Tibial artery (tissue), 4 donors: ENCODE measurements at regions not wholly inside any gene's neighbourhood (a gene's known extent, or its start where the extent isn't known, plus 50 kb on each side); places are given as distances from the start of the nearest gene placed in this dataset.
A peak's percentile ranks its signal among the peaks of the same experiment; 100 is the strongest.

Experiments
- DNase-seq, 2 donors: peaks; one replicate each; pipeline ENCODE4 v3.0.0-alpha.2; 2019
- H3K27ac ChIP-seq, 2 donors: fragments of 200-600 bp; sonication (generic) in 1 of 2; 1 replicate in 1 of 2; 2 replicates in 1 of 2; pipeline ENCODE4 v1.5.1; 2018 to 2019; ENCODE audit warnings: mild to moderate bottlenecking in 1 of 2
- H3K27me3 ChIP-seq, 2 donors: fragments of 200-600 bp; sonication (generic) in 1 of 2; one replicate each; pipeline versions ENCODE4 v1.5.1 to v1.6.0; 2016 to 2019
- H3K36me3 ChIP-seq, 3 donors: fragments of 200-600 bp; sonication (generic) in 2 of 3; one replicate each; pipeline ENCODE4 v1.5.1; 2016 to 2019; ENCODE audit warnings: mild to moderate bottlenecking in 2 of 3
- H3K4me1 ChIP-seq, 4 donors: fragments of 200-600 bp; sonication (generic) in 2 of 4; 1 replicate in 3 of 4; 2 replicates in 1 of 4; pipeline ENCODE4 v1.5.1; 2016 to 2019
- H3K4me3 ChIP-seq, 2 donors: fragments of 200-600 bp; sonication (generic) in 1 of 2; 1 replicate in 1 of 2; 2 replicates in 1 of 2; pipeline ENCODE4 v1.5.1; 2018 to 2019; ENCODE audit warnings: mild to moderate bottlenecking in 2 of 2
- H3K9me3 ChIP-seq, 3 donors: fragments of 200-600 bp; sonication (generic) in 1 of 3; one replicate each; pipeline ENCODE4 v1.5.1; 2016 to 2019
- CTCF ChIP-seq, 2 experiments: fragments of 200-600 bp in 1 of 2; fragments of 450-650 bp in 1 of 2; IDR thresholded peaks; one replicate each; pipeline ENCODE4 v1.5.1; 2017 to 2019; ENCODE audit warnings: antibody characterized with exemption in 2 of 2, mild to moderate bottlenecking in 1 of 2, moderate library complexity in 1 of 2
- intact Hi-C: fragments of 100-400 bp; cut with DNase I; formaldehyde crosslinking; loops from one replicate; pipeline ENCODE4 v1.15.0; 2023; ENCODE audit warnings: low total_unique reads

GRCh38 chr14:95437715-95438114, 78.7 kb downstream of the SYNE3 start:
- peaks cover 54 to 80% (median 79%) of the 10 kb centered on the region in 3 donors for H3K36me3 ChIP-seq
- intact Hi-C loops: no loop called here
- no peak overlapping the region for H3K4me3 ChIP-seq
- DNase-seq: no peak
- no peaks in the 10 kb centered on the region for H3K9me3 ChIP-seq
- TF ChIP-seq CTCF (IDR thresholded peaks at IDR 0.05): no peak
- H3K27me3 ChIP-seq: no peaks in the 10 kb centered on the region
- no peak overlapping the region for H3K27ac ChIP-seq
- H3K4me1 ChIP-seq: peaks cover 0 to 5% (median 0%) of the 10 kb centered on the region in 4 donors

- H3K4me1 ChIP-seq: peaks cover 0 to 8% (median 0%) of the 10 kb centered on the region in 4 donors
- DNase-seq: no peak
- no peaks in the 10 kb centered on the region for H3K27me3 ChIP-seq
- H3K36me3 ChIP-seq: peaks cover 57 to 87% (median 80%) of the 10 kb centered on the region in 3 donors
- no peak for TF ChIP-seq CTCF (IDR thresholded peaks at IDR 0.05)
- intact Hi-C loops: no loop called here
- no peak overlapping the region for H3K4me3 ChIP-seq
- no peak overlapping the region for H3K27ac ChIP-seq
- H3K9me3 ChIP-seq: no peaks in the 10 kb centered on the region
Observed at GRCh38 chr14:95436354-95436753, 80.1 kb downstream of the SYNE3 start.

- H3K27me3 ChIP-seq: no peaks in the 10 kb centered on the region
- peaks cover 0 to 8% (median 0%) of the 10 kb centered on the region in 4 donors for H3K4me1 ChIP-seq
- no peaks in the 10 kb centered on the region for H3K9me3 ChIP-seq
- peaks cover 53 to 72% (median 65%) of the 10 kb centered on the region in 3 donors for H3K36me3 ChIP-seq
- no peak for TF ChIP-seq CTCF (IDR thresholded peaks at IDR 0.05)
- no peak overlapping the region for H3K4me3 ChIP-seq
- intact Hi-C loops: loop anchor here (5.0 kb wide), 1 partner anchor 747 kb away; no protein-coding TSS in a partner anchor
- H3K27ac ChIP-seq: no peak overlapping the region
- no peak for DNase-seq
Observed at GRCh38 chr14:95434121-95434520, 82.3 kb downstream of the SYNE3 start.

- no peak overlapping the region for H3K27ac ChIP-seq
- H3K27me3 ChIP-seq: no peaks in the 10 kb centered on the region
- TF ChIP-seq CTCF (IDR thresholded peaks at IDR 0.05): no peak
- intact Hi-C loops: loop anchor here (5.0 kb wide), 1 partner anchor 746 kb away; no protein-coding TSS in a partner anchor
- no peak overlapping the region for H3K4me3 ChIP-seq
- H3K36me3 ChIP-seq: peaks cover 42 to 68% (median 58%) of the 10 kb centered on the region in 3 donors
- DNase-seq: no peak
- H3K4me1 ChIP-seq: peaks cover 0 to 8% (median 0%) of the 10 kb centered on the region in 4 donors
- H3K9me3 ChIP-seq: no peaks in the 10 kb centered on the region
Observed at GRCh38 chr14:95433094-95433478, 83.4 kb downstream of the SYNE3 start.

- TF ChIP-seq CTCF (IDR thresholded peaks at IDR 0.05): peak; percentile 74 to 84
- Histone ChIP-seq H3K4me1 (peaks cover 0 to 8% (median 0%) of the 10 kb centered on the region in 4 donors), H3K9me3 (no peaks in the 10 kb centered on the region), H3K4me3 (no peak overlapping the region), H3K27me3 (no peaks in the 10 kb centered on the region), H3K36me3 (peaks cover 38 to 64% (median 51%) of the 10 kb centered on the region in 3 donors), H3K27ac (no peak overlapping the region)
- intact Hi-C loops: loop anchor here (5.0 kb wide), 1 partner anchor 745 kb away; no protein-coding TSS in a partner anchor
- no peak for DNase-seq
Observed at GRCh38 chr14:95432144-95433093, 84.0 kb downstream of the SYNE3 start.
